ENCODE measurements at regions not wholly inside any gene's neighbourhood (a gene's known extent, or its start where the extent isn't known, plus 50 kb on each side); places are given as distances from the start of the nearest gene placed in this dataset.
"Not testable (repeated sequence)": the region's sequence is repeated elsewhere in the genome, so short reads cannot be mapped to it uniquely, and the experiment has no call there.

- no peak for DNase-seq
Measured at GRCh38 chr6:157727629-157728182, 95.3 kb upstream of the SNX9 start.

DNA sequence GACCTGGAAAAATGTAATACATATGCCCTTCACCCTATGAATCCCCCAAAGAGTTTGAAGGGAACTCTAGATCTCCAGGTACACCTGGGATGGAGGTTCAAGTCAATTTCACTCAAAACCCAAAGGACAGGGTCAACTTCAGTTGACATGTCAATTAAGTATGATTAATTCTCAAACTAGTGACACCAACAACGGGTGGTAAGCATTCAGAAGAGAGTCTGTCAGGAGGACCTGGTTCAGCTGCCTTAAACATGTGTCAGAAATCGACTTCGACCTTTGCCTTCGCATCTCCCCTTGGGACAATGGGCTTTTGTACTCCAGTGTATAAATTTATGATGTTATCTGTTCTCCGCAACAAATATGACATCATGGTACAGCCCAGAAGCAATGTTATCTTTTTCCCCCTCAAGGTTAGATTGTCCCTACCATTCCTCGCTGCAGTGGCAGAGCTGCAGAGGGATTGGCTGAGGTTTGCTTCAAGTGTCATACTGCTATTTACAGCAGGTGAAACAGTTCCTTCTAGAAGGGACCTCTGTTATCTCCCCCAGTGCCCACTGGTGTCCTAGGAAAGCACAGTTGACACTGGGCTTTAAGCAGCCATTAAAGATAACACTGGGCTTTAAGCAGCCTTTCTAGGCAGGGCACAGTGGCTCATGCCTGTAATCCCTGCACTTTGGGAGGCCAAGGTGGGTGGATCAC, 94.7 kb upstream of the SNX9 start:
- DNase-seq, result no peak

DNA sequence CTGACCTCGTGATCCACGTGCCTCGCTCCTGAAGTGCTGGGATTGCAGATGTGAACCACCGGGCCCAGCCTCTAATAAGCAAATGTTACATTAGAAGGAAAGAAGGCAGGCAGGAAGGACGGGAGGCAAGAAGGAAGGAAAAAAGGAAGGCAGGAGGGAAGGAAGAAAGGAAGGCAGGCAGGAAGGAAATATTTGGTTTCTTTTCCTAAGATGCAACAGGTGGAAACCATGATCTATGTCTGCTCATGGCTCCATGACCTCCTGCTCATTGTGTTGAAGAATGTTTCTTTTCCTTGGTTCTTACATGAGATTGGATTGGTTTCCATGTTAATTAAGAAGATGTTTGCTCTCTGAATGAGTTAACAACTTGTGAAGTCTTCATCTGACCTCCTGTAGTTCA, 91.8 kb upstream of the SNX9 start:
- no peak for DNase-seq

GRCh38 chr6:157732007-157732406, 91.0 kb upstream of the SNX9 start:
- no peak for DNase-seq

- DNase-seq, result no peak
Measured at GRCh38 chr6:157732416-157733161, 90.5 kb upstream of the SNX9 start.

DNA sequence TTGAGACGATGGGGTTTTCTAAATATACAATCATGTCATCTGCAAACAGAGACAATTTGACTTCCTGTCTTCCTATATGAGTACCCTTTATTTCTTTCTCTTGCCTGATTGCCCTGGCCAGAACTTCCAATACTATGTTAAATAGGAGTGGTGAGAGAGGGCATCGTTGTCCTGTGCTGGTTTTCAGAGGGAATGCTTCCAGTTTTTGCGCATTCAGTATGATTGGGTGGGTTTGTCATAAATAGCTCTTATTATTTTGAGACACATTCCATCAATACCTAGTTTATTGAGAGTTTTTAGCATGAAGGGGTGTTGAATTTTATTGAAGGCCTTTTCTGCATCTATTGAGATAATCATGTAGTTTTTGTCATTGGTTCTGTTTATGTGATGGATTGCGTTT, 86.5 kb upstream of the SNX9 start:
- DNase-seq, result not testable (repeated sequence)

GRCh38 chr6:157741321-157741947, 81.6 kb upstream of the SNX9 start:
- no peak for DNase-seq

- DNase-seq, result no peak
Measured at GRCh38 chr6:157741948-157742556, 81.0 kb upstream of the SNX9 start.

- DNase-seq, result no peak
Measured at GRCh38 chr6:157744102-157744601, 78.9 kb upstream of the SNX9 start.

- no peak for DNase-seq
Measured at GRCh38 chr6:157746897-157747296, 76.1 kb upstream of the SNX9 start.

- no peak for DNase-seq
Measured at GRCh38 chr6:157747370-157747769, 75.7 kb upstream of the SNX9 start.

DNA sequence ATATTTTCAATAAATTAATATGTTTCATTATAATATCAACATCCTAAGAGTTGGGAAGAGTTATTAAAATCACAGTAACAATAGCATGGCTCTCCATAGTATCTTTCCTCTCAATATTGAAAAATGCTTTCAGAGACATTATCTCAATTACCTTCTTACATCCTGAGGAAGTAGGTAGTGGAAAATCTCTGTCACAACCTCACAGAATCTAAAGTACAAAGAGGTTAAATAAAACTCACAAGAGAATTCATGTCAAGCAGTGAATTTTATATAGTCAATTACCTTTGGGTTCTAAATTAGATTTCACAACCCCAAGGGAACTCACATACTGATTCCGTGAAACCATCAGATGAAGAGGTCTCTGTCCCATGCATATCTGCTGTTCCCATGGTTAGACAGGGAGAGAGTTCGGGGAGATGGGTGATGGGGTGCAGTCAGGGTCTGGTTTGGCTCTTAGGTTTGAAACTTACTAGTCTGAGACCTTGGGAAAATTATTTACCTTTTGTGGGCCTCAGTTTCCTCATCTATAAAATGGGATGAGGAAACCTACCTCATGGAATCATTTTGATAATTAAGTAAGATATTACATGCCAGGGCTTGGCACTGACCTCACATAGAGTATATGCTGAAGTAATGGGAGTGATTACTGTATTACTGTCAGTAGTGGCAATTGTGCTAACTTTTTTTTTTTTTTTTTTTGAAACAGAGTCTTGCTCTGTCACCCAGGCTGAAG, 74.0 kb upstream of the SNX9 start:
- no peak for DNase-seq

DNA sequence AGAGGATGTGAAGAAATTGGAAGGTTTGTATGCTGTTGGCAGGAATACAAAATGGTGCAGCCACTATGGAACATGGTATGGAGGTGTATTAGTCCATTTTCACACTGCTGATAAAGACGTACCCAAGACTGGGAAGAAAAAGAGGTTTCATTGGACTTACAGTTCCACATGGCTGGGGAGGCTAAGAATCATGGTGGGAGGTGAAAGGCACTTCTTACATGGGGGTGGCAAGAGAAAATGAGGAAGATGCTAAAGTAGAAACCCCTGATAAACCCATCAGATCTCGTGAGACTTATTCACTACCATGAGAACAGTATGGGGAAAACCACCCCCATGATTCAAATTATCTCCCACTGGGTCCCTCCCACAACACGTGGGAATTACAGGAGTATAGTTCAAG, 72.1 kb upstream of the SNX9 start:
- not testable (repeated sequence) for DNase-seq

DNA sequence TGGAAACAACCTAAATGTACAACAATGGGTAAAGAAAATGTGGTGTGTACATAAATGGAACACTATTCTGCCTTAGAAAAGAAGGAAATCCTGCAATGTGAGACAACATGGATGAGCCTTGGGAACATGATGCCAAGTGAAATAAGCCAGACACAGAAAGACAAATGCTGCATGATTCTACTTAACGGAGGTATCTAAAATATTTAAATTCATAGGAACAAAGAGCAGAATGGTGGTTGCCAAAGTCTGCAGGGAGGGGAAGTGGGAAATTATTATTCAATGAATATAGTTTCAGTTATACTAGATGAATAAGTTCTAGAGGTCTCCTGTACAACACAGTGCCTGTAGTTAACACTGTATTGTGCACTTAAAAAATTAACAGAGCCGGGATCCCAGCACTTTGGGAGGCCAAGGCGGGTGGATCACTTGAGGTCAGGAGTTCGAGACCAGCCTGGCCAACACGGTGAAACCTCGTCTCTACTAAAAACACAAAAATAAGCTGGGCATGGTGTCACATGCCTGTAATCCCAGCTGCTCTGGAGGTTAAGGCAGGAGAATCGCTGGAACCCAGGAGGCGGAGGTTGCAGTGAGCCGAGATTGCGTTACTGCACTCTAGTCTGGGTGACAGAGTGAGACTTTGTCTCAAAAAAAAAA, 71.4 kb upstream of the SNX9 start:
- no peak for DNase-seq

DNA sequence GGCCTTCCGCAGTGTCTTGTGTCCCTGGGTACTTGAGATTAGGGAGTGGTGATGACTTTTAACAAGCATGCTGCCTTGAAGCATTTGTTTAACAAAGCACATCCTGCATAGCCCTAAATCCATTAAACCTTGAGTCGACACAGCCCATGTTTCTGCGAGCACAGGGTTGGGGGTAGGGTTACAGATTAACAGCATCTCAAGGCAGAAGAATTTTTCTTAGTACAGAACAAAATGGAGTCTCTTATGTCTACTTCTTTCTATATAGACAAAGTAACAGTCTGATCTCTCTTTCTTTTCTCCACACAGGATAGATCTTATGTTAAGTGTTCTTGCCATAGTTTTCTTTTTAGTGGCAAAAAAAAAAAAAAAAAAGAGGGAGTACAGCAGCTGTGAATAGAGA, 70.2 kb upstream of the SNX9 start:
- DNase-seq, result not testable (repeated sequence)

DNA sequence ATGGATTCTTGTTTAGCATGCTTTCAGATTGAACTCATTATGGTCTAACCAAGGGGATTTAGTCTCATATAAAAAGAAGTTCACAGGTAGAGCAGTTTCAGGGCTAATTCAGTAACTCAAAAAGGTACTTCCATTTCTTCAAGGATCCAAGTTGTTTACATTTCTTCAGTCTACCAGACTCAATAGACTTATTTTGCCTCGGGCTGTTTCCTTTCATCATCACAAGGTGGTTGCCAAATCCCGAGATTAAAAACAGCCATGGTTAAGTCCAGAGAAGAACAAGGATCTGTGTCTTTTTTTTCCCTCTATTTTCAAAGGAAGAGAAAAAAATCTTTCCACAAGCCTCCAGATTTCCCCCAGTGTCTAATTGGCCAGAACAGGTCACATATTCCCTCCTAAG, 69.8 kb upstream of the SNX9 start:
- no peak for DNase-seq

DNA sequence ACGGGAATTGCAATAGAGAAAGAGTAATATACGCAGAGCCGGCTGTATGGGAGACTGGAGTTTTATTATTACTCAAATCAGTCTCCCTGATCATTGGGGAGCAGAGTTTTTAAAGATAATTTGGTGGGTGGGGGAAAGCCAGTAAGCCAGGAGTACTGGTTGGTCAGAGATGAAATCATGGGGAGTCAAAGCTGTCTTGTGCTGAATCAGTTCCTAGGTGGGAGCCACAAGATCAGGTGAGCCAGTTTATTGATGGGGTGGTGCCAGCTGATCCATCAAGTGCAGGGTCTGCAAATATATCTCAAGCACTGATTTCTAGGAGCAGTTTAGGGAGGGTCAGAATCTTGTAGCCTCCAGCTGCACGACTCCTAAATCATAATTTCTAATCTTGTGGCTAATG, 69.2 kb upstream of the SNX9 start:
- not testable (repeated sequence) for DNase-seq

- no peak for DNase-seq
Measured at GRCh38 chr6:157754351-157754750, 68.7 kb upstream of the SNX9 start.

DNA sequence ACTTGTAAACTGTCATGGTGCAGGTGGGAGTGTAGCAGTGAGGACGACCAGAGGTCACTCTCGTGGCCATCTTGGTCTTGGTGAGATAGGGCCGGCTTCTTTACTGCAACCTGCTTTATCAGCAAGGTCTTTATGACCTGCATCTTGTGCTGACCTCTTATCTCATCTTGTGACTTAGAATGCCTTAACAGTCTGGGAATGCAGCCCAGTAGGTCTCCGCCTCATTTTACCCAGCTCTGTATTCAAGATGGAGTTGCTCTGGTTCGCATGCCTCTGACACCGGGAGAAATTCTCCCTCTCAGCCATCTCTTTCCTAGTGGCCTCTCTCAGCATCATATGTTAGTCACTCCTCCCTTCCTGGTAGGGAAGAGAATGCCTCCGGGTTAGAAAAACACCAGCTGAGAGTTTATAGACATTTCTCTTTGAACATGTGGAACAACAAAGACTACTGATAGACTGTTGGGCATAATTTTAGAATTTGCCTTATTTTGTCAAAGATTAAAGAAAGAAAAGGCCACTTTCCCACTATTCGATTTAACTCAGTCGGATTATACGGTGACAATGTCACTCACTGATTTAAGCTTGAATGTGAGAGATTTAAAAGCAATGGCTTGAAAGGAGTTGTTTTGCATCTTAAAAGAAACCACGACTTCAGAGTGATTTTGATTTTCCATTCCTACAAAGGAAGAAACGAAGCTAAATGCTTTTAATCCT, 67.9 kb upstream of the SNX9 start:
- DNase-seq, result no peak

DNA sequence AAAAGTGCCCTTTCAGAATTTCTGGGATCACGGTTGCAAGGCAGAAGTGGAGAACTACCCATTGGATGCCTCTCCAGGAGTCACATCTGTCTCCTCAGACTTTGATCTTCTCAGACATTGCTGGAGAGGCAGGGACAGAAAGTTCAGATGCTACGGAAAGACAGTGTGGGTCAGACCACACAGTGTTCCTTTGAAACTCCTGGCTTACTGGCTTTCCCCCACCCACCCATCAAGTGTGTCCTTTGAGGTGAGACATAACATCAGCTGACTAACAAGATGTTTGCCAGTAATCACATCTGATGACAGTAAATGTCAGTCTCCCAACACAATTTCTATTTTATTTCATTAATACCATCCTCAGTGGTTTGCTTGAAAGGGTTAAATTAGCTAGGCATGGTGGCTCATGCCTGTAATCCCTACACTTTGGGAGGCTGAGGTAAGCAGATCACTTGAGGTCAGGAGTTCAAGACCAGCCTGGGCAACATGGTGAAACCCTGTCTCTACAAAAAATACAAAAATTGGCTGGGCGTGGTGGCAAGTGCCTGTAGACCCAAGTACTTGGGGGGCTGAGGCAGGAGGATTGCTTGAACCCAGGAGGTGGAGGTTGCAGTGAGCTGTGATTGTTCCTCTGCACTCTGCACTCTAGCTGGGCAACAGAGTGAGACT, 67.2 kb upstream of the SNX9 start:
- no peak for DNase-seq

All from GDM1 (cell line).